Uterus (tissue), 3 donors: ENCODE measurements at regions not wholly inside any gene's neighbourhood (a gene's known extent, or its start where the extent isn't known, plus 50 kb on each side); places are given as distances from the start of the nearest gene placed in this dataset.

Experiments
- DNase-seq, 2 donors: peaks; one replicate each; pipeline ENCODE4 v3.0.0-alpha.2; 2019 to 2020
- H3K27ac ChIP-seq, 2 donors: fragments of 200-600 bp; sonication (generic); 1 replicate in 1 of 2; 2 replicates in 1 of 2; pipeline ENCODE4 v1.5.1; 2016 to 2018
- H3K27me3 ChIP-seq, 2 donors: fragments of 200-600 bp; sonication (generic); one replicate each; pipeline ENCODE4 v1.5.1; 2018 to 2019; ENCODE audit warnings: control low read depth in 1 of 2
- H3K36me3 ChIP-seq, 2 donors: fragments of 200-600 bp; sonication (generic); one replicate each; pipeline ENCODE4 v1.5.1; 2019; ENCODE audit warnings: control low read depth in 1 of 2
- H3K4me1 ChIP-seq, 2 donors: fragments of 200-600 bp; sonication (generic); one replicate each; pipeline ENCODE4 v1.5.1; 2018 to 2019; ENCODE audit warnings: control low read depth in 1 of 2
- H3K4me3 ChIP-seq, 2 donors: fragments of 200-600 bp; sonication (generic); 1 replicate in 1 of 2; 2 replicates in 1 of 2; pipeline ENCODE4 v1.5.1; 2018 to 2019; ENCODE audit warnings: mild to moderate bottlenecking in 1 of 2
- H3K9me3 ChIP-seq, 2 donors: fragments of 200-600 bp; sonication (generic); one replicate each; pipeline ENCODE4 v1.5.1; 2019; ENCODE audit warnings: control low read depth in 1 of 2
- POLR2A ChIP-seq, 2 donors: fragments of 450-650 bp; IDR thresholded peaks; one replicate each; pipeline ENCODE4 v1.6.1; 2016; ENCODE audit warnings: antibody characterized with exemption in 2 of 2, mild to moderate bottlenecking in 1 of 2, moderate library complexity in 1 of 2
- intact Hi-C: fragments of 100-400 bp; cut with DNase I; formaldehyde crosslinking; loops from one replicate; pipeline ENCODE4 v1.15.1; 2023; ENCODE audit warnings: low total_unique reads
- TF ChIP-seq, protein P1 (sequence below), 4 experiments: fragments of 200-600 bp in 2 of 4; fragments of 450-650 bp in 2 of 4; sonication (generic) in 2 of 4; IDR thresholded peaks; one replicate each; pipeline ENCODE4 v1.5.1; 2016 to 2019; ENCODE audit warnings: antibody characterized with exemption in 4 of 4, mild to moderate bottlenecking in 2 of 4, moderate library complexity in 1 of 4
- donor health status: DM: yes; HTN: yes; CAD: no.

DNA sequence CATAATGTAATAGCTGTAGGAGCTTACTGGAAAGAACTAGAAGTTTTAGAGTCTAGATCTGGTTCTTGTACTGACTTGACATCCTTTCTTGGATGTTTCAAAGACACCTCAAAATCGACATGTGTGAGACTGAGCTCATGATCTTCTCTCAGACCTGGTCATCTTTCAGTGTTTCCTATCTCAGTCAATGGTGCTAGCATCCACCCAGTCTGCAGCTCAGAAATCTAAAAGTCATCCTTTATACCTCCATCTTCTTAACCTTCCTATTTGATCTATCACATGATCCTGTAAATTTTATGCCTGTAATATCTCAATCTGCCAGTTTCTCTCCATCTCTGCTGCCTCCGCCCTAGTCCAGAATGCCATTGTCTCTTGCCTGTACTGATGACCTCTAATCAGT lies 301.9 kb upstream of the PITX2 start:
- H3K36me3 ChIP-seq = no peaks in the 10 kb centered on the region
- intact Hi-C loops = no loop called here
- no peak overlapping the region for H3K4me3 ChIP-seq
- no peak for TF ChIP-seq POLR2A (IDR thresholded peaks at IDR 0.05)
- TF ChIP-seq, protein P1, sequence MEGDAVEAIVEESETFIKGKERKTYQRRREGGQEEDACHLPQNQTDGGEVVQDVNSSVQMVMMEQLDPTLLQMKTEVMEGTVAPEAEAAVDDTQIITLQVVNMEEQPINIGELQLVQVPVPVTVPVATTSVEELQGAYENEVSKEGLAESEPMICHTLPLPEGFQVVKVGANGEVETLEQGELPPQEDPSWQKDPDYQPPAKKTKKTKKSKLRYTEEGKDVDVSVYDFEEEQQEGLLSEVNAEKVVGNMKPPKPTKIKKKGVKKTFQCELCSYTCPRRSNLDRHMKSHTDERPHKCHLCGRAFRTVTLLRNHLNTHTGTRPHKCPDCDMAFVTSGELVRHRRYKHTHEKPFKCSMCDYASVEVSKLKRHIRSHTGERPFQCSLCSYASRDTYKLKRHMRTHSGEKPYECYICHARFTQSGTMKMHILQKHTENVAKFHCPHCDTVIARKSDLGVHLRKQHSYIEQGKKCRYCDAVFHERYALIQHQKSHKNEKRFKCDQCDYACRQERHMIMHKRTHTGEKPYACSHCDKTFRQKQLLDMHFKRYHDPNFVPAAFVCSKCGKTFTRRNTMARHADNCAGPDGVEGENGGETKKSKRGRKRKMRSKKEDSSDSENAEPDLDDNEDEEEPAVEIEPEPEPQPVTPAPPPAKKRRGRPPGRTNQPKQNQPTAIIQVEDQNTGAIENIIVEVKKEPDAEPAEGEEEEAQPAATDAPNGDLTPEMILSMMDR (IDR thresholded peaks at IDR 0.05) = no peak
- no peak for DNase-seq
- no peaks in the 10 kb centered on the region for H3K4me1 ChIP-seq
- no peaks in the 10 kb centered on the region for H3K27me3 ChIP-seq
- H3K9me3 ChIP-seq = no peaks in the 10 kb centered on the region
- H3K27ac ChIP-seq = no peak overlapping the region

DNA sequence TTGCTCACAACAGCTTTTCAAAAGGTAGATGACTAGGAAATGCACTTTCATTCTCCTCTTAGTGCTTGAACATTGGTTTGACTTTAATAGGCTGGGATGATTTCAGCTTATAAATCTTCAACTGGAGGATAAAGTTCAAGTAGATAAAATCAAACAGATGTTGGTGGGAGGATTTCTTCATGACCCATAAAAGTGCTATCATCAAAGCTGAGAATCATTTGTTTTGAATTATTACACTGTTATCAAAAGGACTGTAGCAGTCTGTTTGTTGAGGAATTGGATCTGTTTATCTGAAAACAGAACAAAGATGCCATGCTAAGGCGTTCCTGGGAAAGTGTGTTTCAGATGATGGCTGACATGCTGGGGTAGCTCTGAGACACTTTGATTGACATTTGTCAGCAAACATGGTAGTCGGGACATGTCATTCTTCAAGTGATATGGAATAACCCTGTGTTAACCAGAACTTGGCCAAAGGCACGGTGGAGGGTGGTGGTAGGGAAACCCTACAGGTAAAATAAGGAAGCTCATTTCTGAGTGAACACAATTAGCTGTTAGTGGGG lies 304.0 kb upstream of the PITX2 start:
- intact Hi-C loops = no loop called here
- TF ChIP-seq POLR2A (IDR thresholded peaks at IDR 0.05) = no peak
- TF ChIP-seq, protein P1 (IDR thresholded peaks at IDR 0.05) = no peak
- Histone ChIP-seq H3K36me3 (no peaks in the 10 kb centered on the region), H3K4me1 (no peaks in the 10 kb centered on the region), H3K27me3 (no peaks in the 10 kb centered on the region), H3K9me3 (no peaks in the 10 kb centered on the region), H3K4me3 (no peak overlapping the region), H3K27ac (no peak overlapping the region)
- DNase-seq = no peak

DNA sequence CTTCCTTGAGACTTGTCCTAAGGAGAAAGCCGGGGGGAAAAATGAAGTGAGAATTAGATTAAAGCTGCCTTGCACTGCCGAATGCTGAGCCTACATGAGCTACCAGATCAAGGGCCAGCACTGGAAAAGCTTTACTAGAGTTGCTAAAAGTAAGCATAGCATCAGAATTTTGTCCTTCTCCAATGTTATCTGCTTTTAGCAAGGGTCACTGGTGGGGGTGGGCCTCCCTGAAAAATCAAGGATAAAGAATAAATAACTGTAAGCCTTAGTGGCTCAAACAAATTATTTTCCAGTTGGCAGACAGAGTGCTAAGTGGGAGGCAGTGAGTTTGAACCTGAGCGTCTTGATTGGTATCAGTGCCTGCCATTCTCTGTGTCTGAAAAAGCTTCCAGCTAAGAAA lies 310.5 kb upstream of the PITX2 start:
- H3K9me3 ChIP-seq = no peaks in the 10 kb centered on the region
- TF ChIP-seq POLR2A (IDR thresholded peaks at IDR 0.05) = no peak
- TF ChIP-seq, protein P1 (IDR thresholded peaks at IDR 0.05) = no peak

DNA sequence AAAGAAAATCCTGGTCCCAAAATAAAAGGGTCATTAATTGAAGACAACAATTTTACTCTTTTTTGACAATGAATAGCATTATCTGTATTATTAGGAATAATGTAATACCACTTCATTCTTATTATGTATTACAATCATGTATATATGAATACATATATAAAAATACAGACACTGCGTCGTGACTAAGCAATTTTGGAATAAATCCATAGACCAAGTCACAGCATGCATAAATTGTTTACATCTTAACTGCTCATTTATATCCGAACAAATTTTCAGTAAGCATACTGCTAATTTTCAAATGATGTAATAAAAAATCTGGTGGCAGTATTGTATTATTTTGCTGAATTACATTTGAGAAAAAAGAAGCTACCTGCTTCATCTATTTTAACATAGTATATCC lies 321.6 kb upstream of the PITX2 start:
- Histone ChIP-seq H3K27ac (no peak overlapping the region), H3K4me1 (no peaks in the 10 kb centered on the region), H3K4me3 (no peak overlapping the region), H3K27me3 (no peaks in the 10 kb centered on the region), H3K9me3 (no peaks in the 10 kb centered on the region), H3K36me3 (no peaks in the 10 kb centered on the region)
- TF ChIP-seq, protein P1 (IDR thresholded peaks at IDR 0.05) = no peak
- no peak for TF ChIP-seq POLR2A (IDR thresholded peaks at IDR 0.05)
- intact Hi-C loops = no loop called here
- DNase-seq = no peak

More for the DNA sequence above, 310.5 kb upstream of the PITX2 start:
- Histone ChIP-seq H3K4me1 (no peaks in the 10 kb centered on the region), H3K36me3 (no peaks in the 10 kb centered on the region), H3K27ac (no peak overlapping the region), H3K27me3 (no peaks in the 10 kb centered on the region), H3K4me3 (no peak overlapping the region)
- intact Hi-C loops = no loop called here
- no peak for DNase-seq

DNA sequence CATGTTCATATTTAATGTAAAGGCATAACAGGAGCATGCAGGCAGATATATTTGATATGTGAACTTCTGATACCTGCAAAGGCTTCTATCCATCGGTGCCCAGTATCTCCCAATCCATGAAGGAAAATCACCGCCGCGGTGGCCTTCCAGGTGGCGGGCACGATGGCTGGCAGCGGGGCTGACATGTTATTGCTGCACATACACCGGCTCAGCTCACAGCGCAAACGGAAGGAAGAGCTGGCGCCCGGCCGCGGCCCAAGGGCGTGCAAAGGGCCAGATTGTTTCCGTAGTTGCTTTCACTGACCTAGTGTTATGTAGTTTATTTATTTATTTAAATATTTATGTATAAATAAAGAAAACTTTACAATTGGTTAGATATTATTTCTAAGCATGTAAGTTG lies 322.7 kb upstream of the PITX2 start:
- intact Hi-C loops = no loop called here
- TF ChIP-seq POLR2A (IDR thresholded peaks at IDR 0.05) = no peak
- TF ChIP-seq, protein P1 (IDR thresholded peaks at IDR 0.05) = no peak
- Histone ChIP-seq H3K27ac (no peak overlapping the region), H3K4me3 (no peak overlapping the region), H3K9me3 (no peaks in the 10 kb centered on the region), H3K36me3 (no peaks in the 10 kb centered on the region), H3K27me3 (no peaks in the 10 kb centered on the region), H3K4me1 (no peaks in the 10 kb centered on the region)
- DNase-seq = no peak
